T follicular helper cell (primary cell): ENCODE measurements at regions not wholly inside any gene's neighbourhood (a gene's known extent, or its start where the extent isn't known, plus 50 kb on each side); places are given as distances from the start of the nearest gene placed in this dataset.

Experiments used
- DNase-seq: peaks from one replicate; pipeline ENCODE4 v3.0.0-alpha.2; 2020; ENCODE audit warnings: low read depth

GRCh38 chr5:128667152-128667551, 129.1 kb upstream of the FBN2 start:
- DNase-seq = no peak

DNA sequence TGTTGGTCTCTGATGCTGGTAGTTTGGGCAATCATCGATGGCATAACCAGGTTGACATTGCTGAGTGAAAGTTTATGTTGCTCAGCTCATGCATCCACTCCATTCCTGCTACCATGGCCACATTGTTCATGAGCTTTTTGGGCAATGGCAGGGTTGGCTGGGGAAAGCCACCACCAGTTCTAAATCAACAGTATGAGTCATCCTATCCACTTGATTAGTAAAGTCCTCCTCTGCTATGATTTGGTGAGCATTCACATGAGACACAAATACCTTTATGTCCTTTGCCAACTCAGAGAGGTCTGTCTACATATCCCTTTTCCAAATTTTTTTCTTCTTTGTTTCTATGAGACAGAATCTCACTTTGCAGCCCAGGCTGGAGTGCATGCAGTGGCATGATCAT, 129.7 kb upstream of the FBN2 start:
- DNase-seq = no peak

GRCh38 chr5:128668921-128669320, 130.9 kb upstream of the FBN2 start:
- no peak for DNase-seq

DNA sequence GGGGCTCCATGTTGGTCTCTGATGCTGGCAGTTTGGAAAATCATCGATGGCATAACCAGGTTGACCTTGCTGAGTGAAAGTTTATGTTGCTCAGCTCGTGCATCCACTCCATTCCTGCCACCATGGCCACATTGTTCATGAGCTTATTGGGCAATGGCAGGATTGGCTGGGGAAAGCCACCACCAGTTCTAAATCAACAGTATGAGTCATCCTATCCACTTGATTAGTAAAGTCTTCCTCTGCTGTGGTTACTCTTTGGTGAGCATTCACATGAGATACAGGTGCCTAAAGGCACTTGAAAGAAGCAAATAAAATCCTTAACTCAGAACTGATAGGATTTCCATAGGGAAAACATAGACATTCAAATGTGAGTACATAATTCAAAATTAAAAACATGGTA, 131.8 kb upstream of the FBN2 start:
- no peak for DNase-seq

DNA sequence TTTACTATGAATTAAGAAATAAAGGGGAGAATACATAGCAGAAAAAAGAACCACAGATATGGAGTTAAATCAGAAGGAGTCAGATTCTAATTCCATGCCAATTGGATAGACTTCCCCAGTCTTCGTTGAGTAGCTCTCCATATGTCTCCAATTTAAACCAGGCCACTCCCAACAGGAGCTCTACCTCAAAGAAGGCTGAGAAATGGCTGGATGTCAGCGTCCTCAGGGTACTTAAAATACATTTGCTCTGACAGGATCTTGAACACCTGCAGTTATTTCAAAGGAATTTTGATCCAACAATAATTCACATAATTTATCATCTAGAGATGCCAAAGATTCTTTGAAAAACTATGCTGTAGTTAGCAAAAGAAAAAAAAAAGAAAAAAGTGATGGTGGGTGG, 133.9 kb upstream of the FBN2 start:
- no peak for DNase-seq

DNA sequence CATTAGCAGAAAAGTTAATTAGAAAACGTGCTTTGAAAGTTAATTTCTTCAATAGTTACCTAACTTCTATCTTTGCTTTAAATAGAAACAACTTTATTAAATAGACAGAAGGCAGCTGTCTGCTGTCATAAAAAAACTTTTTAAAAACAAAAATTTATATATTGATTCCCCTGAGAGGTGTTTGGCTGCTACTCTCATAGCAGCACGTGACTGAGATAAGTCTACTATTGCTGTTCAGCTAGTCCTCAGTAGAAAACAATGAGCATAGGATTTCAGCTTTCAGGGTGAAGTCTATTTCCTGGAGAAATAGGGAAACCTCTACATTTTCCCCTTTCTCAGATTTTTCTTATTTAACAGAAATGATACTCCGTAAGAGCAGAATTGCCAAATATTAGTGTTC, 135.0 kb upstream of the FBN2 start:
- no peak for DNase-seq

GRCh38 chr5:128673411-128673957, 135.4 kb upstream of the FBN2 start:
- no peak for DNase-seq

DNA sequence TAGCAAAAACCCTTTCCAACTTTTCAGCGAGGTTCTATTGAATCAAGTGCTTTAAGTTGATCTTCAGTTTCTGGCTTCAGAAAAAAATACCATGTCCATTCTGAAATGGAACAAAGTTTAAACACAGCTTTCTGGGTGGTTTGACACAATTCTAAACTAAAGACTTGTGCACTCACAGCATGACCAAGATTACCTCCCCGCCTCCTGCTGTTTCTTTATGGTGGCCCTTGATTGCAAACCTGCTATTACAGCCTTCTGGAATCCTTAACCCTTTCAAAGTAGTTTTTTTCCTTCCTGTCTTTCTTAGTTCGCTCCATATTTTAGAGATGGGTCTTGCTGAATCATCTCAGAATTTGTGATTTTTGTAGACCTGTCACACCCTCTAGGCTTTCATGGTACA, 135.9 kb upstream of the FBN2 start:
- no peak for DNase-seq

DNA sequence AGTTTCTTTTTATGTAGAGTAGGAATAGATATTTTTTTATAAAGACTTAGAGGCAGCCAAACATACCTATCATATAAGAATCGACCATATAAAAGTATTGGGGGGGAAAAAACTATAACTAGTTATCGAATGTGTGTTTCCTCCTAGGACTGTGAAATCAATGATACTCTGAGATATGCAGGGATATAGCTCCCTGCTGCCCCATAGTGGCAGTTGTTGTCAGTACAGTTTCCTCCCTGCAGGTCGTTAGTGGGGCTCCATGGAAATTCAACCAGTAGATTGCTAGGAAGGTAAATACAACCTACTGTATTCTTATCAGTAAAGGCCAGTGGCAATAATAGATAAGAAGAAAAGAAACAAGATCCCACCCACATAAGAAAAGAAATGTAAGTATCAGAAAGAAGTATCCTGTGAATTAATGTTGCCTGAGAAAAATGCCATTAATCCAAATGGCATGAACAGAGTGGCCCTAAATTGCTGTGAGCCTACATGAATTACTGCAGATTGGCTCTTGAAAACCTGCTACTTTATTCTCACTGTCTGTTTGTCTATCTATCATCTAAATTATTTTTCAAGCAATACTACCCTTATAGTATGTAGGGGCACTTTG, 136.9 kb upstream of the FBN2 start:
- no peak for DNase-seq

GRCh38 chr5:128681096-128681495, 143.1 kb upstream of the FBN2 start:
- no peak for DNase-seq

DNA sequence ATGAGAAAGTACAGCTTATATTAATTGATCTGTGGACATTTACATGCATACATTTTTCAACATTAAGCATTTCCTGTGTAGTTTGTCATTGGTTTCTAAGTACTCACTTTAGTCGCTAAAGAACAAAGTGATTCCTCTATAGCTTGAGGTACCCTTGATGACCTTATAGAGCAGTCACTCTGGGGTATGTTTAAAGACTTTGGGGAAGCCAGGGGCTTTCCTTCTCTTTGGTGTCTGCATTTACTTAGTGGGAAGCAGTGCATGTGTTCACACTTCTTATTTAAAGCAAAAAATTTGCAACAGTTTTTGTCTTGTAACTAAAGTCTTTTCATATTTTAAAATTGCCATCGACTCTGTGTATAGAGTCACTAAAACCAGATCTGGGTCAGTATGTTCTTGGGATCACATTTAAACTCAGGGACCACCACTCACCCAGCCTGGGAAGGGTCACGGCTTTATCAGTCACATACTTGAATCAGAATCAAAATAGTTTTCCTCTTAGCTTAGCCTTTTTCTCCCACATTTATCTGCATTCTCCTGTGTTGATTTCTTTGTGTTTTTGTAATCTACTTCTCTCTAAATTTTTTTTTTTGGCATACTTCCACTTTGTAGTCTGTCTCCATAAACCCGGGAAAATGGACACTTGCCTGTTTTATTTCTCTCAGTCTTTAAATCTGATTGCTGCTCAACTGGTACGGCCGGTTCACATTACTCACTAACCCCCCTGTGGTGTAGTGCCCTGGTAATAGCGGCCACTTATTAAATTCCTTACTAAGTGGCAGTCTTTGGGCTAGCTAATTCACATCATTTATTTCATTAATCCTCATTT, 143.9 kb upstream of the FBN2 start:
- no peak for DNase-seq

GRCh38 chr5:128682669-128683068, 144.6 kb upstream of the FBN2 start:
- no peak for DNase-seq

GRCh38 chr5:128684961-128685360, 146.9 kb upstream of the FBN2 start:
- DNase-seq = no peak

- DNase-seq = no peak
Measured at GRCh38 chr5:128687930-128688329, 149.9 kb upstream of the FBN2 start.

GRCh38 chr5:128693764-128694163, 155.7 kb upstream of the FBN2 start:
- no peak for DNase-seq

DNA sequence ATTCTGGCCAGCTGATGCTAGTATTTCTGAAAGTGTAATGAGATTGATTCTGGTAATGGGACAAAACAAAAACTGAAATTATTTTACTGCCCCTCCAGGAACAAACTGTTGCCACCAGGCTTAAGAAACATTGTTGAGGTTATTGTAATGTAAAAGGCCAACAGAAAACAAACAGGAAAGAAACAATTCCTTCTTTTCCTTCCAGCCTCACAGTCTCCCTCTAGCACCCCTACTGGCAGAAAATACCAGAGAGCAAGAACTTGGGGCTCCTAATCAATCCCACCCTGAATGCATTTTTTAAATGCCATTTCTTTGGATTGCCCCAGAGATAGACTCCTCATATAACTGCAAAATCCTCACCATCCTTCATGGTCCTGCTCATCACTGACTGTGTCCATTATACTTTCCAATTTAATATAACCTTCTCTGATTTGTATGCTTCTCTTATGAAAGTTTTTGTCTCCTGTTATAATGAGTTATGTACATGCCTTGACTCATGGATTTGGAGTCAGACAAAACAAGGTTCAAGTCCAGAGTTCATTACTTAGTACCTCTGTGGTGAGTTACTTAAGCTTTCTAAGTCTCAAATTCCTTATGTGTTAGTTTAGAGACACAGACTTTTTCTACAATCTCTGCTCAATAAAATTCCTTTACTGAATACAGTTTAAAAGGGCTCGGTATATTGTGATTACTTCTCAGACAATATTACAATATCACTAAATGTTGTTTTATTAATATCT, 157.9 kb upstream of the FBN2 start:
- no peak for DNase-seq

GRCh38 chr5:128701301-128701700, 163.3 kb upstream of the FBN2 start:
- no peak for DNase-seq

GRCh38 chr5:128703322-128703721, 165.3 kb upstream of the FBN2 start:
- no peak for DNase-seq

GRCh38 chr5:128706269-128706668, 168.2 kb upstream of the FBN2 start:
- DNase-seq = no peak

DNA sequence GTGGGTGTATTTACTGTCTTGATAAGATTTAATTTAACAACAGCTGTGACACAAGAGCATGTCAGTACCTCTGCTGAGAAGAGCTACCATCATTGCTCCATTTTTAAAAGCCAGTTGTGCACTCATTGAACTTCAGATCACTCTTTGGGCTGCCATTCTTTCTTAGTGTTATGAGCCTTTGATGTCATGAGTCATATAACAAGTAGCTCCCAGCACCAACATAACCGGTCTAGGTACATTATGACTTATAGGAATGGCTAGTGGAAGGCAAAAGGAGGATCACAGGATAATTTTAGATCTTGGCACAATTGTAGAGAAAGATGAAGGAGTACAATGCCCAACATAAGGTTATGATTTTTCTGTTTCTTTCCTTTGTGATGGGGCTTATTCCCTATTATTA, 170.8 kb upstream of the FBN2 start:
- no peak for DNase-seq

- no peak for DNase-seq
Measured at GRCh38 chr5:128711216-128711615, 173.2 kb upstream of the FBN2 start.

GRCh38 chr5:128714551-128714950, 176.5 kb upstream of the FBN2 start:
- DNase-seq = no peak

- DNase-seq = no peak
Measured at GRCh38 chr5:128722551-128722950, 184.5 kb upstream of the FBN2 start.
